H1 (cell line): ENCODE measurements at regions not wholly inside any gene's neighbourhood (a gene's known extent, or its start where the extent isn't known, plus 50 kb on each side); places are given as distances from the start of the nearest gene placed in this dataset.

Source experiments
- CTCF ChIA-PET: fragments of 300-600 bp; sonication (Branson Sonifier 250); formaldehyde crosslinking; loops from one replicate; lab custom pipeline; 2021; ENCODE audit not compliant: partially characterized antibody; lab: Charles Lee
- POLR2A ChIA-PET: fragments of 300-600 bp; sonication (Branson Sonifier 250); formaldehyde crosslinking; loops from one replicate; lab custom pipeline; 2021; ENCODE audit warnings: inconsistent platforms; ENCODE audit not compliant: partially characterized antibody; lab: Charles Lee
- DNase-seq, 2 experiments: peaks; one replicate each; pipeline versions ENCODE4 v3.0.0 to v3.0.0-alpha.2; 2010 to 2022; ENCODE audit warnings: low spot score in 2 of 2, low read depth in 1 of 2, mixed read lengths in 1 of 2
- FAIRE-seq: peaks from 2 replicates; lab custom pipeline; 2011; peaks lifted over from hg19 to GRCh38; lab: Jason Lieb, UNC
- H2AFZ ChIP-seq: 2 replicates; pipeline ENCODE4 v1.8.1; 2012; ENCODE audit warnings: low read length, inconsistent platforms
- H2AK5ac ChIP-seq: 2 replicates; pipeline ENCODE4 v1.6.1; 2013; ENCODE audit warnings: low read depth, low read length
- H2BK120ac ChIP-seq: replicated peaks from 2 replicates; pipeline ENCODE3; 2013; ENCODE audit warnings: low read depth, low read length, inconsistent platforms
- H2BK12ac ChIP-seq: 2 replicates; pipeline ENCODE4 v1.6.1; 2013; ENCODE audit warnings: low read depth, low read length
- H2BK15ac ChIP-seq: 2 replicates; pipeline ENCODE4 v1.6.1; 2013; ENCODE audit warnings: low read length
- H2BK20ac ChIP-seq: 2 replicates; pipeline ENCODE4 v1.6.1; 2013; ENCODE audit warnings: low read length
- H2BK5ac ChIP-seq: 2 replicates; pipeline ENCODE4 v1.6.1; 2013; ENCODE audit warnings: low read depth, low read length
- H3K14ac ChIP-seq: 2 replicates; pipeline ENCODE4 v1.6.1; 2013; ENCODE audit warnings: inconsistent platforms; ENCODE audit not compliant: insufficient read length
- H3K18ac ChIP-seq: 2 replicates; pipeline ENCODE4 v1.6.1; 2013; ENCODE audit warnings: low read length; ENCODE audit errors: extremely low read depth
- H3K23ac ChIP-seq: 2 replicates; pipeline ENCODE4 v1.6.1; 2013; ENCODE audit warnings: inconsistent platforms; ENCODE audit not compliant: insufficient read length
- H3K23me2 ChIP-seq: 2 replicates; pipeline ENCODE4 v1.6.1; 2013; ENCODE audit warnings: low read depth, low read length
- H3K27ac ChIP-seq: 2 replicates; pipeline ENCODE4 v1.6.1; 2011; ENCODE audit warnings: low read depth, low read length, inconsistent platforms
- H3K27me3 ChIP-seq, 4 experiments: replicated peaks in 1 of 4; 1 replicate in 1 of 4; 2 replicates in 3 of 4; pipeline versions ENCODE4 v1.6.1 to v1.8.1; 2011 to 2013; ENCODE audit warnings: low read length in 3 of 4, mild to moderate bottlenecking in 3 of 4, inconsistent platforms in 2 of 4, mixed read lengths in 2 of 4, moderate library complexity in 1 of 4; ENCODE audit not compliant: control insufficient read depth in 3 of 4, insufficient read depth in 3 of 4; ENCODE audit errors: extremely low read depth in 1 of 4
- H3K36me3 ChIP-seq, 4 experiments: 2 replicates each; pipeline versions ENCODE4 v1.6.1 to v1.8.1; 2011 to 2013; ENCODE audit warnings: mild to moderate bottlenecking in 4 of 4, low read length in 3 of 4, moderate library complexity in 2 of 4, control low read depth in 1 of 4, inconsistent platforms in 1 of 4; ENCODE audit not compliant: insufficient read depth in 4 of 4, control insufficient read depth in 2 of 4
- H3K4ac ChIP-seq: replicated peaks from 2 replicates; pipeline ENCODE3; 2013; ENCODE audit warnings: low read length, low read depth, mixed read lengths, inconsistent platforms; ENCODE audit not compliant: insufficient read length
- H3K4me1 ChIP-seq, 4 experiments: replicated peaks in 1 of 4; 1 replicate in 1 of 4; 2 replicates in 3 of 4; pipeline versions ENCODE4 v1.6.1 to v1.8.1; 2011 to 2013; ENCODE audit warnings: low read length in 3 of 4, inconsistent platforms in 2 of 4, mixed read lengths in 1 of 4; ENCODE audit not compliant: insufficient read depth in 4 of 4, control insufficient read depth in 3 of 4
- H3K4me2 ChIP-seq, 2 experiments: 2 replicates each; pipeline versions ENCODE4 v1.6.1 to v1.8.1; 2011 to 2013; ENCODE audit warnings: low read depth in 2 of 2, low read length in 2 of 2, control low read depth in 1 of 2, inconsistent platforms in 1 of 2, mild to moderate bottlenecking in 1 of 2; ENCODE audit not compliant: insufficient read depth in 1 of 2
- H3K4me3 ChIP-seq, 4 experiments: fragments of 200-600, 300-600 bp in 1 of 4; sonication (generic), shearing (Covaris generic), sonication (Bioruptor Twin) in 1 of 4; 2 replicates each; pipeline versions ENCODE4 v1.5.1 to v1.8.1; 2011 to 2016; ENCODE audit warnings: low read length in 4 of 4, low read depth in 3 of 4, control low read depth in 2 of 4, inconsistent platforms in 2 of 4, mild to moderate bottlenecking in 2 of 4, mixed read lengths in 1 of 4, moderate library complexity in 1 of 4; ENCODE audit not compliant: insufficient read depth in 2 of 4; ENCODE audit errors: extremely low read depth in 1 of 4
- H3K56ac ChIP-seq: replicated peaks from 2 replicates; pipeline ENCODE3; 2013; ENCODE audit warnings: low read depth, mild to moderate bottlenecking, mixed read lengths, low read length, inconsistent platforms; ENCODE audit not compliant: insufficient read length
- H3K79me1 ChIP-seq: 2 replicates; pipeline ENCODE4 v1.6.1; 2013; ENCODE audit warnings: low read depth, low read length, control low read depth
- H3K79me2 ChIP-seq, 2 experiments: 2 replicates each; pipeline versions ENCODE4 v1.6.1 to v1.8.1; 2012 to 2013; ENCODE audit warnings: low read length in 2 of 2, mild to moderate bottlenecking in 2 of 2, inconsistent platforms in 1 of 2; ENCODE audit not compliant: insufficient read depth in 2 of 2, control insufficient read depth in 1 of 2
- H3K9ac ChIP-seq, 4 experiments: replicated peaks in 1 of 4; 1 replicate in 1 of 4; 2 replicates in 3 of 4; pipeline versions ENCODE4 v1.6.1 to v1.8.1; 2011 to 2013; ENCODE audit warnings: low read depth in 3 of 4, low read length in 3 of 4, control low read depth in 2 of 4, mild to moderate bottlenecking in 2 of 4, moderate library complexity in 2 of 4, inconsistent platforms in 1 of 4; ENCODE audit errors: extremely low read depth in 1 of 4
- H3K9me3 ChIP-seq, 2 experiments: 2 replicates each; pipeline versions ENCODE4 v1.6.1 to v1.8.1; 2012 to 2013; ENCODE audit warnings: mild to moderate bottlenecking in 2 of 2, moderate library complexity in 2 of 2, control low read depth in 1 of 2, inconsistent platforms in 1 of 2, low read depth in 1 of 2, low read length in 1 of 2, mixed read lengths in 1 of 2; ENCODE audit not compliant: insufficient read depth in 2 of 2
- H4K20me1 ChIP-seq, 2 experiments: replicated peaks in 1 of 2; 2 replicates each; pipeline versions ENCODE3 to v1.8.1; 2011 to 2013; ENCODE audit warnings: inconsistent platforms in 2 of 2, low read length in 2 of 2, mild to moderate bottlenecking in 1 of 2; ENCODE audit not compliant: insufficient read depth in 2 of 2, control insufficient read depth in 1 of 2
- H4K5ac ChIP-seq: 2 replicates; pipeline ENCODE4 v1.6.1; 2013; ENCODE audit warnings: low read length, low read depth, mixed read lengths, inconsistent platforms; ENCODE audit not compliant: insufficient read length
- H4K8ac ChIP-seq: 2 replicates; pipeline ENCODE4 v1.8.0; 2013; ENCODE audit warnings: mild to moderate bottlenecking, moderate library complexity, low read length, inconsistent platforms; ENCODE audit not compliant: insufficient read depth; ENCODE audit errors: extremely low read depth
- H4K91ac ChIP-seq: replicated peaks from 2 replicates; pipeline ENCODE3; 2013; ENCODE audit warnings: low read length, mixed read lengths, inconsistent platforms; ENCODE audit not compliant: insufficient read length
- EZH2 ChIP-seq: fragments of 200-600 bp; sonication (generic); IDR thresholded peaks from 2 replicates; pipeline ENCODE4 v1.7.1; 2012; ENCODE audit warnings: low read depth, mild to moderate bottlenecking, moderate library complexity, low read length, inconsistent platforms; ENCODE audit not compliant: severe bottlenecking
- HDAC6 ChIP-seq: IDR thresholded peaks from one replicate; pipeline ENCODE4 v1.7.1; 2012; ENCODE audit warnings: low read depth, mild to moderate bottlenecking, inconsistent platforms, low read length, moderate library complexity
- JUND ChIP-seq: IDR thresholded peaks from 2 replicates; pipeline ENCODE4 v1.6.1; 2011; ENCODE audit warnings: mild to moderate bottlenecking, improper control_type of control experiment, low read length
- KDM4A ChIP-seq: IDR thresholded peaks from one replicate; pipeline ENCODE4 v1.7.1; 2012; ENCODE audit warnings: low read depth, mild to moderate bottlenecking, moderate library complexity, low read length, inconsistent platforms; ENCODE audit not compliant: severe bottlenecking

DNA sequence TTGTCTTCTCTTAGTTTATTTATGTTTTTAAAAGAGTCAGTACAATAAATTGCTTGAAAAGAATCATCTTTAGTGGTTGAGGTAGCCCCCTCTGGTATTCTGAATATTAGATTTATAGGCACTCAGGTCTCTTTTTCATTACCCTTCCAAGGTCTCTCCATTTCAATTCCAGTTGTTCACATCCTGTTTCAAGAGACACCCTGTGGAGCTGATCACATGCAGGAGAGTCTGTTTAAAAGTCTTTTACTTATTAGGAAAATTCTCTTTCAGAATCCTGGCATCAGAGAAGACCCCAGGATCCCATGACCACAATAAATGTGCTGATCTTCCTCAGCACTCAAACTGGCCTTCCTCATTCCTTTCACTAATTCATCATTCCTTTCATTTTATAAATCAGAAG, 195.7 kb downstream of the ZIC4 start:
- H3K27ac ChIP-seq = no peak overlapping the region
- CTCF ChIA-PET = interaction anchor here (1.2 kb wide), 1 partner anchor 57 kb away, joined by 3 read pairs; no protein-coding TSS in a partner anchor
- no peak overlapping the region for H2BK120ac ChIP-seq
- no peaks in the 10 kb centered on the region for H3K36me3 ChIP-seq
- no peaks in the 10 kb centered on the region for H3K9me3 ChIP-seq
- no peak for DNase-seq
- H3K79me2 ChIP-seq = no peaks in the 10 kb centered on the region
- TF ChIP-seq HDAC6 (no peak), JUND (no peak), EZH2 (no peak), KDM4A (no peak)
- POLR2A ChIA-PET = no interaction called here
- no peak overlapping the region for H3K18ac ChIP-seq
- no peak overlapping the region for H3K9ac ChIP-seq
- no peaks in the 10 kb centered on the region for H3K79me1 ChIP-seq
- no peak overlapping the region for H2BK20ac ChIP-seq
- H3K23me2 ChIP-seq = no peaks in the 10 kb centered on the region; the same call in 1 of the 2 replicates
- H2AK5ac ChIP-seq = no peak overlapping the region
- no peaks in the 10 kb centered on the region for H3K27me3 ChIP-seq
- no peak overlapping the region for H3K23ac ChIP-seq
- no peak overlapping the region for H4K5ac ChIP-seq
- no peak overlapping the region for H3K4ac ChIP-seq
- no peak overlapping the region for H3K14ac ChIP-seq
- H2BK5ac ChIP-seq = no peak overlapping the region
- H4K20me1 ChIP-seq = no peaks in the 10 kb centered on the region
- H2BK15ac ChIP-seq = no peak overlapping the region
- no peak overlapping the region for H2BK12ac ChIP-seq
- no peaks in the 10 kb centered on the region for H3K4me1 ChIP-seq
- no peak overlapping the region for H3K4me2 ChIP-seq
- no peak overlapping the region for H4K8ac ChIP-seq
- H2AFZ ChIP-seq = no peak overlapping the region
- FAIRE-seq = no peak
- no peak overlapping the region for H4K91ac ChIP-seq
- H3K56ac ChIP-seq = no peak overlapping the region
- no peak overlapping the region for H3K4me3 ChIP-seq
